SK-MEL-5 (cell line): ENCODE measurements at regions not wholly inside any gene's neighbourhood (a gene's known extent, or its start where the extent isn't known, plus 50 kb on each side); places are given as distances from the start of the nearest gene placed in this dataset.
A peak's percentile ranks its signal among the peaks of the same experiment; 100 is the strongest.
"Not testable (repeated sequence)": the region's sequence is repeated elsewhere in the genome, so short reads cannot be mapped to it uniquely, and the experiment has no call there.

Experiments used
- DNase-seq: peaks from one replicate; pipeline ENCODE4 v3.0.0-alpha.2; 2016; ENCODE audit warnings: low read depth, low spot score
- in situ Hi-C: cut with HindIII; loops from 2 replicates; pipeline ENCODE4 v1.10.0; 2016; ENCODE audit warnings: low sequenced_read_pairs, high pct_unique_total_duplicates, low pct_unique_long_range_greater_than_20kb

- DNase-seq: no peak
- in situ Hi-C loops: no loop called here
Observed at GRCh38 chr13:111064661-111065060, 50.4 kb upstream of the ARHGEF7 start.

- DNase-seq: no peak
- in situ Hi-C loops: no loop called here
Observed at GRCh38 chr13:111062966-111063365, 52.1 kb upstream of the ARHGEF7 start.

- in situ Hi-C loops: no loop called here
- no peak for DNase-seq
Observed at GRCh38 chr13:111062305-111062704, 52.8 kb upstream of the ARHGEF7 start.

- DNase-seq: no peak
- in situ Hi-C loops: no loop called here
Observed at GRCh38 chr13:111061358-111062045, 53.6 kb upstream of the ARHGEF7 start.

- no peak for DNase-seq
- in situ Hi-C loops: no loop called here
Observed at GRCh38 chr13:111060237-111060919, 54.7 kb upstream of the ARHGEF7 start.

- in situ Hi-C loops: no loop called here
- no peak for DNase-seq
Observed at GRCh38 chr13:111058796-111059506, 56.2 kb upstream of the ARHGEF7 start.

GRCh38 chr13:111058339-111058738 lies 56.8 kb upstream of the ARHGEF7 start:
- in situ Hi-C loops, DNase-seq: not testable (repeated sequence)

- DNase-seq, in situ Hi-C loops: not testable (repeated sequence)
Observed at GRCh38 chr13:111051726-111052232, 63.3 kb upstream of the ARHGEF7 start.

- no peak for DNase-seq
- in situ Hi-C loops: no loop called here
Observed at GRCh38 chr13:111051041-111051725, 63.9 kb upstream of the ARHGEF7 start.

- in situ Hi-C loops: no loop called here
- DNase-seq: no peak
Observed at GRCh38 chr13:111050539-111050879, 64.6 kb upstream of the ARHGEF7 start.

- in situ Hi-C loops: no loop called here
- DNase-seq: peak; percentile 46
Observed at GRCh38 chr13:111049791-111050538, 65.1 kb upstream of the ARHGEF7 start.

GRCh38 chr13:111048387-111048786 lies 66.7 kb upstream of the ARHGEF7 start:
- DNase-seq: no peak
- in situ Hi-C loops: no loop called here

GRCh38 chr13:111047326-111047725 lies 67.8 kb upstream of the ARHGEF7 start:
- no peak for DNase-seq
- in situ Hi-C loops: no loop called here

GRCh38 chr13:111046590-111047141 lies 68.4 kb upstream of the ARHGEF7 start:
- no peak for DNase-seq
- in situ Hi-C loops: no loop called here

GRCh38 chr13:111045170-111045569 lies 69.9 kb upstream of the ARHGEF7 start:
- in situ Hi-C loops: no loop called here
- DNase-seq: no peak

GRCh38 chr13:111044087-111044830 lies 70.9 kb upstream of the ARHGEF7 start:
- no peak for DNase-seq

GRCh38 chr13:111043575-111043982 lies 71.5 kb upstream of the ARHGEF7 start:
- DNase-seq: no peak
- in situ Hi-C loops: no loop called here

More at GRCh38 chr13:111044087-111044830, 70.9 kb upstream of the ARHGEF7 start:
- in situ Hi-C loops: no loop called here
